Trophoblast cell (in vitro differentiated cells and primary cell): ENCODE measurements at regions not wholly inside any gene's neighbourhood (a gene's known extent, or its start where the extent isn't known, plus 50 kb on each side); places are given as distances from the start of the nearest gene placed in this dataset.

Source experiments
- DNase-seq, 2 donors: peaks; one replicate each; pipeline ENCODE4 v3.0.0-alpha.2; 2016
- H2AFZ ChIP-seq: 2 replicates; pipeline ENCODE4 v1.6.1; 2013; ENCODE audit warnings: low read length, moderate library complexity, mild to moderate bottlenecking; ENCODE audit not compliant: insufficient read depth, poor library complexity
- H2AK5ac ChIP-seq: 2 replicates; pipeline ENCODE4 v1.6.1; 2013; ENCODE audit warnings: mild to moderate bottlenecking, low read length
- H2BK120ac ChIP-seq: 2 replicates; pipeline ENCODE4 v1.6.1; 2013; ENCODE audit warnings: low read length, mild to moderate bottlenecking, moderate library complexity; ENCODE audit not compliant: insufficient read depth, poor library complexity
- H2BK12ac ChIP-seq: 2 replicates; pipeline ENCODE4 v1.6.1; 2013; ENCODE audit warnings: mild to moderate bottlenecking, low read length, moderate library complexity
- H2BK5ac ChIP-seq: 2 replicates; pipeline ENCODE4 v1.6.1; 2013; ENCODE audit warnings: low read length, low read depth, moderate library complexity, mild to moderate bottlenecking; ENCODE audit not compliant: poor library complexity
- H3K14ac ChIP-seq: 2 replicates; pipeline ENCODE4 v1.6.1; 2013; ENCODE audit warnings: mild to moderate bottlenecking, low read length
- H3K18ac ChIP-seq: 2 replicates; pipeline ENCODE4 v1.6.1; 2013; ENCODE audit warnings: mild to moderate bottlenecking, low read length
- H3K23ac ChIP-seq: 2 replicates; pipeline ENCODE4 v1.6.1; 2013; ENCODE audit warnings: low read length
- H3K27ac ChIP-seq: 2 replicates; pipeline ENCODE4 v1.5.1; 2013; ENCODE audit warnings: low read depth, mild to moderate bottlenecking, inconsistent platforms, low read length, moderate library complexity
- H3K27me3 ChIP-seq: 2 replicates; pipeline ENCODE4 v1.6.1; 2013; ENCODE audit warnings: inconsistent platforms, mild to moderate bottlenecking, low read length, moderate library complexity; ENCODE audit not compliant: insufficient read depth
- H3K36me3 ChIP-seq, 2 experiments: 1 replicate in 1 of 2; 2 replicates in 1 of 2; pipeline ENCODE4 v1.6.1; 2013; ENCODE audit warnings: low read length in 2 of 2, mild to moderate bottlenecking in 2 of 2, moderate library complexity in 1 of 2; ENCODE audit not compliant: insufficient read depth in 2 of 2, control insufficient read depth in 1 of 2
- H3K4ac ChIP-seq: 2 replicates; pipeline ENCODE4 v1.6.1; 2013; ENCODE audit warnings: low read depth, mild to moderate bottlenecking, low read length, moderate library complexity
- H3K4me1 ChIP-seq, 2 experiments: 1 replicate in 1 of 2; 2 replicates in 1 of 2; pipeline ENCODE4 v1.6.1; 2013; ENCODE audit warnings: low read length in 2 of 2, mild to moderate bottlenecking in 2 of 2, moderate library complexity in 1 of 2; ENCODE audit not compliant: insufficient read depth in 2 of 2, control insufficient read depth in 1 of 2
- H3K4me2 ChIP-seq: 2 replicates; pipeline ENCODE4 v1.6.1; 2013; ENCODE audit warnings: inconsistent platforms, mild to moderate bottlenecking, low read length, moderate library complexity
- H3K4me3 ChIP-seq: 2 replicates; pipeline ENCODE4 v1.5.1; 2013; ENCODE audit warnings: mild to moderate bottlenecking, low read depth, low read length, inconsistent platforms
- H3K79me1 ChIP-seq: one replicate; pipeline ENCODE4 v1.6.1; 2013; ENCODE audit warnings: low read length
- H3K79me2 ChIP-seq: 2 replicates; pipeline ENCODE4 v1.6.1; 2013; ENCODE audit warnings: low read length, mild to moderate bottlenecking; ENCODE audit not compliant: control insufficient read depth, insufficient read depth, poor library complexity
- H3K9ac ChIP-seq: 2 replicates; pipeline ENCODE4 v1.6.1; 2013; ENCODE audit warnings: mild to moderate bottlenecking, low read length
- H3K9me3 ChIP-seq: 2 replicates; pipeline ENCODE4 v1.6.1; 2013; ENCODE audit warnings: low read depth, mild to moderate bottlenecking, control low read depth, inconsistent platforms, low read length; ENCODE audit not compliant: insufficient read depth
- H4K12ac ChIP-seq: 2 replicates; pipeline ENCODE4 v1.6.1; 2013; ENCODE audit warnings: low read depth, mild to moderate bottlenecking, low read length, moderate library complexity
- H4K8ac ChIP-seq: 2 replicates; pipeline ENCODE4 v1.6.1; 2013; ENCODE audit warnings: low read depth, mild to moderate bottlenecking, low read length, moderate library complexity
- H4K91ac ChIP-seq: one replicate; pipeline ENCODE4 v1.6.1; 2013; ENCODE audit warnings: low read depth, mild to moderate bottlenecking, low read length, moderate library complexity
- WGBS: extraction: QIAGEN DNeasy Blood & Tissue Kit; methylation state at CpG from one replicate; pipeline ENCODE4 v1.1.7; 2013; ENCODE audit warnings: missing lambda C conversion rate; ENCODE audit not compliant: insufficient read length, insufficient coverage; ENCODE audit errors: extremely low coverage; 5-methylcytosine and 5-hydroxymethylcytosine counted together

DNA sequence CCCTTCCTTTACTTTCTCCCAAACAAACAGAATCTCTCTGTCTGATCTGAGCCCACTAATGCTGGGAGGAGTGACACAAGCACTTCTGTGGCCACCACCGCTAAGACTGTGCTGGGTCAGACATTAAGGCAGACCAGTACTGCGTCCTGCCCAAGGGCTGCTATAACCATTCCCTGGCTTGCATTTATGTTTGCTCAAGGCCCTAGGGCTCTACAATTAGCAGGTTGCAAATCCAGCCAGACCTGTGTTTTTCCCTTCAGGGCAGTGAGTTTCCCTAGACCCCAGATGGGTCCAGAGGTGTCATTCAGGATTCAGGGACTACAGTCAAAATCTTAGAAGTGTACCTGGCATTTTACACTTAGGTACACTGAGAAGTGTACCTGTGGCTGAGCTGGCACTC is 89.7 kb downstream of the SPANXN4 start:
- H3K36me3 ChIP-seq: no peaks in the 10 kb centered on the region
- H3K4me1 ChIP-seq: peaks cover 0 to 2% of the 10 kb centered on the region in 2 experiments
- DNase-seq: peak in 1 of 2 donors; percentile 0
- H3K9me3 ChIP-seq: no peaks in the 10 kb centered on the region
- no peak overlapping the region for H3K4me2 ChIP-seq
- H2BK12ac ChIP-seq: no peak overlapping the region
- no peak overlapping the region for H3K4ac ChIP-seq
- no peak overlapping the region for H2AFZ ChIP-seq
- no peak overlapping the region for H2BK120ac ChIP-seq
- H3K4me3 ChIP-seq: no peak overlapping the region
- no peak overlapping the region for H4K91ac ChIP-seq
- no peak overlapping the region for H3K23ac ChIP-seq
- H3K27me3 ChIP-seq: no peaks in the 10 kb centered on the region
- H2BK5ac ChIP-seq: no peak overlapping the region
- H3K18ac ChIP-seq: no peak overlapping the region
- WGBS: no CpG with 5 or more reads among the region's 2 CpGs
- no peaks in the 10 kb centered on the region for H3K79me2 ChIP-seq
- no peak overlapping the region for H2AK5ac ChIP-seq
- H3K9ac ChIP-seq: no peak overlapping the region
- H3K14ac ChIP-seq: no peak overlapping the region
- no peaks in the 10 kb centered on the region for H3K79me1 ChIP-seq
- H3K27ac ChIP-seq: no peak overlapping the region
- no peak overlapping the region for H4K8ac ChIP-seq
- H4K12ac ChIP-seq: no peak overlapping the region

DNA sequence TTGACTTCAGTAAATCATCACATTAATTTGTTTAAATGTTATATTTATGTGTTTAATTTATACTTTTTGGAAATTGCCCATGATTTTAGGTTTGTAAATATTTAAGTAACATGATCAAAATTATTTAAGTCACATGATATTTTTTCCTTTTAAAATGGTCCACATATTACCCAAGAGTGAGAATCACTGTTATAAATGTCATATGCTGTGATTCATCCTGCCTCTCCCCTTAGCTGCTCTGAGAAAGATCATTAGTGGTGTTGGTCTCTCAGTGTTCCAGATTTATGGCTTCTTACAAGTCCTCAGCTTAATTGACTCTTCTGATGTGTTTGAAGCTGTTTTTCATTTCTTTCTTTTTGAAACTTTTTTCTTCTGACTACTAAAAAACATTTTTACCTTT is 70.1 kb downstream of the SPANXN4 start:
- H3K4me2 ChIP-seq: no peak overlapping the region
- H2BK12ac ChIP-seq: no peak overlapping the region
- H3K36me3 ChIP-seq: no peaks in the 10 kb centered on the region
- no peak overlapping the region for H2AFZ ChIP-seq
- no peaks in the 10 kb centered on the region for H3K4me1 ChIP-seq
- no peaks in the 10 kb centered on the region for H3K9me3 ChIP-seq
- H3K4ac ChIP-seq: no peak overlapping the region
- H4K12ac ChIP-seq: no peak overlapping the region
- no peak overlapping the region for H3K18ac ChIP-seq
- no peak overlapping the region for H3K27ac ChIP-seq
- H4K8ac ChIP-seq: no peak overlapping the region
- H3K23ac ChIP-seq: no peak overlapping the region
- H2BK120ac ChIP-seq: no peak overlapping the region
- DNase-seq: no peak
- H3K14ac ChIP-seq: no peak overlapping the region
- no peak overlapping the region for H2BK5ac ChIP-seq
- no peaks in the 10 kb centered on the region for H3K79me1 ChIP-seq
- no peak overlapping the region for H4K91ac ChIP-seq
- no peak overlapping the region for H3K4me3 ChIP-seq
- no peak overlapping the region for H2AK5ac ChIP-seq
- no peaks in the 10 kb centered on the region for H3K79me2 ChIP-seq
- no peak overlapping the region for H3K9ac ChIP-seq
- no peaks in the 10 kb centered on the region for H3K27me3 ChIP-seq

DNA sequence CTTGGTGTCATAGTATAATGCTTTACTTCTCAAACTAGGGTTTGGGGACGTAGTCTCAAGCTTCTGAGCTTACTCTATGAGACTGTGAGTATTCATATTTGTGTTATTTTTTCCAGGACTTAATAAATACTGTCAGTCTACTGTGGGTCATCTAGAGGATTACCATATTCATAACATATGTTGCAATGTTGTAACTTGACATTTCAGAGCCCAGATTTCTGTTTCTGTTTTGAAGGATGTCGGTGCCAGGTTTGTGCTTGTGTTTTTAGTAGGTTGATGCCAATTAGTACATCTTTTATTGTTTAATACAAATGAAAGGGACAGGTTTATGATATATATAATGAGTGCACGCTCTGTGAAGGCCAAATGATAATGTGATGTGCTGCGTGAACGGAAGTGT is 69.6 kb downstream of the SPANXN4 start:
- Histone ChIP-seq H3K4ac (no peak overlapping the region), H2BK120ac (no peak overlapping the region), H3K9me3 (no peaks in the 10 kb centered on the region), H3K9ac (no peak overlapping the region), H2AK5ac (no peak overlapping the region), H4K91ac (no peak overlapping the region), H2AFZ (no peak overlapping the region), H4K12ac (no peak overlapping the region), H4K8ac (no peak overlapping the region), H3K36me3 (no peaks in the 10 kb centered on the region), H3K18ac (no peak overlapping the region), H2BK5ac (no peak overlapping the region), H3K79me1 (no peaks in the 10 kb centered on the region), H3K4me1 (no peaks in the 10 kb centered on the region), H3K23ac (no peak overlapping the region), H3K79me2 (no peaks in the 10 kb centered on the region), H3K27me3 (no peaks in the 10 kb centered on the region), H2BK12ac (no peak overlapping the region), H3K4me3 (no peak overlapping the region), H3K4me2 (no peak overlapping the region), H3K14ac (no peak overlapping the region), H3K27ac (no peak overlapping the region)
- no peak for DNase-seq
- WGBS: no CpG with 5 or more reads among the region's 5 CpGs

DNA sequence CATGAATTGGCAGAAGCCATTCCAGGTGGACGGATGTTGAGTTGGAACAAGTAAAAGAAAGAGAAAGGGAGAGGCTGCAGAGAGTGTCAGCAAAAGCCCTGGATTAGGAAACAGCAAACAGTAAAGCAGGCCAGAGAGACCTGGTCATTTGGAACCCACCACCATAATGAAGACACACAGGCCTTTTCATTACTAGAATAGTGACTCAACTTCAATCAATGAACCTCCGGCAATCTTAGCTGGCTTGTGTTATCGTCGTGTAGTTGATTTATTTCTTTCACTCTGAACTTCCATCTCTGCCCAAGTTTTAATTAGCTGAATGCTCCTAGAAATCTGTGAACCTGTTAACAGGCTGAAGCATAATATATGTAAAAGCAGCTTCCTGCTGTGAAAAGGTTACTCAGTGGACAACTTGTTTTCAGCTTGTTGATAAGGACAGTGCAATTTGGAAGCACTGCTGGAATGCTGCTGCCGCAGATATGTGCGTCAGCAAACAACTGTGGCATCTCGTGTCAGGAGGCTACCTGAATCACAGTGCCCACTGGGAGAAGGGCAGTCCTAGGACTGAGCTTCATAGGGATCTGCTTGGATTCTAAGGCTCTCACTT is 68.8 kb downstream of the SPANXN4 start:
- no peak overlapping the region for H2AFZ ChIP-seq
- DNase-seq: peak in 1 of 2 donors; percentile 2
- H3K4me1 ChIP-seq: no peaks in the 10 kb centered on the region
- H3K79me2 ChIP-seq: no peaks in the 10 kb centered on the region
- H3K9me3 ChIP-seq: no peaks in the 10 kb centered on the region
- H4K8ac ChIP-seq: no peak overlapping the region
- no peak overlapping the region for H4K91ac ChIP-seq
- no peak overlapping the region for H2AK5ac ChIP-seq
- no peak overlapping the region for H3K4ac ChIP-seq
- H4K12ac ChIP-seq: no peak overlapping the region
- H3K18ac ChIP-seq: no peak overlapping the region
- no peaks in the 10 kb centered on the region for H3K36me3 ChIP-seq
- H2BK120ac ChIP-seq: no peak overlapping the region
- H3K27me3 ChIP-seq: no peaks in the 10 kb centered on the region
- no peak overlapping the region for H2BK5ac ChIP-seq
- H3K14ac ChIP-seq: no peak overlapping the region
- H3K4me3 ChIP-seq: no peak overlapping the region
- no peaks in the 10 kb centered on the region for H3K79me1 ChIP-seq
- H3K27ac ChIP-seq: no peak overlapping the region
- H3K9ac ChIP-seq: no peak overlapping the region
- H2BK12ac ChIP-seq: no peak overlapping the region
- H3K23ac ChIP-seq: no peak overlapping the region
- H3K4me2 ChIP-seq: no peak overlapping the region
- no CpG with 5 or more reads among the region's 7 CpGs for WGBS
